SK-N-SH treated with all-trans-retinoic acid at 6 μM for 48 hours (cell line): ENCODE measurements at regions not wholly inside any gene's neighbourhood (a gene's known extent, or its start where the extent isn't known, plus 50 kb on each side); places are given as distances from the start of the nearest gene placed in this dataset.

Experiments
- CREB5 ChIP-seq: fragments of 250-450 bp; sonication (Bioruptor Pico); IDR thresholded peaks from 2 replicates; pipeline ENCODE4 v1.5.1; 2020; ENCODE audit warnings: low read depth, mild to moderate bottlenecking, moderate library complexity
- CSDC2 ChIP-seq: fragments of 250-450 bp; sonication (Bioruptor Pico); IDR thresholded peaks from 2 replicates; pipeline ENCODE4 v1.5.0; 2020; ENCODE audit warnings: mild to moderate bottlenecking, moderate library complexity
- ESRRG ChIP-seq: fragments of 250-450 bp; sonication (Bioruptor Pico); IDR thresholded peaks from 2 replicates; pipeline ENCODE4 v1.6.1; 2021; ENCODE audit warnings: mild to moderate bottlenecking
- OSR1 ChIP-seq: fragments of 250-450 bp; sonication (Bioruptor Pico); IDR thresholded peaks from 2 replicates; pipeline ENCODE4 v1.8.0; 2022; ENCODE audit warnings: moderate library complexity, mild to moderate bottlenecking, inconsistent platforms
- PATZ1 ChIP-seq: fragments of 250-450 bp; sonication (Bioruptor Pico); IDR thresholded peaks from 2 replicates; pipeline ENCODE4 v1.8.0; 2020; ENCODE audit warnings: mild to moderate bottlenecking, moderate library complexity, borderline replicate concordance
- TCF4 ChIP-seq: fragments of 250-450 bp; sonication (Bioruptor Pico); IDR thresholded peaks from 2 replicates; pipeline ENCODE4 v1.8.0; 2021; ENCODE audit warnings: mild to moderate bottlenecking, moderate library complexity, borderline replicate concordance
- TOX ChIP-seq: fragments of 250-450 bp; sonication (Bioruptor Pico); IDR thresholded peaks from 2 replicates; pipeline ENCODE4 v1.8.0; 2021; ENCODE audit warnings: mild to moderate bottlenecking, moderate library complexity, borderline replicate concordance
- TSHZ2 ChIP-seq: fragments of 250-450 bp; sonication (Bioruptor Pico); IDR thresholded peaks from 2 replicates; pipeline ENCODE4 v1.5.0; 2020; ENCODE audit warnings: mild to moderate bottlenecking, moderate library complexity
- ZC3H10 ChIP-seq: fragments of 250-450 bp; sonication (Bioruptor Pico); IDR thresholded peaks from 2 replicates; pipeline ENCODE4 v1.5.1; 2021; ENCODE audit warnings: mild to moderate bottlenecking, moderate library complexity
- ZFP3 ChIP-seq: fragments of 250-450 bp; sonication (Bioruptor Pico); IDR thresholded peaks from 2 replicates; pipeline ENCODE4 v1.5.0; 2020; ENCODE audit warnings: mild to moderate bottlenecking, moderate library complexity
- ZNF70 ChIP-seq: fragments of 450-650 bp; formaldehyde crosslinking; IDR thresholded peaks from 2 replicates; pipeline ENCODE4 v1.5.0; 2020; ENCODE audit warnings: mild to moderate bottlenecking, moderate library complexity
- ZNF8 ChIP-seq: fragments of 450-650 bp; formaldehyde crosslinking; IDR thresholded peaks from 2 replicates; pipeline ENCODE4 v1.5.0; 2020; ENCODE audit warnings: mild to moderate bottlenecking, moderate library complexity
- TF ChIP-seq, protein P1 (sequence below): fragments of 250-450 bp; sonication (Bioruptor Pico); IDR thresholded peaks from 2 replicates; pipeline ENCODE4 v1.5.1; 2021; ENCODE audit warnings: mild to moderate bottlenecking, moderate library complexity

DNA sequence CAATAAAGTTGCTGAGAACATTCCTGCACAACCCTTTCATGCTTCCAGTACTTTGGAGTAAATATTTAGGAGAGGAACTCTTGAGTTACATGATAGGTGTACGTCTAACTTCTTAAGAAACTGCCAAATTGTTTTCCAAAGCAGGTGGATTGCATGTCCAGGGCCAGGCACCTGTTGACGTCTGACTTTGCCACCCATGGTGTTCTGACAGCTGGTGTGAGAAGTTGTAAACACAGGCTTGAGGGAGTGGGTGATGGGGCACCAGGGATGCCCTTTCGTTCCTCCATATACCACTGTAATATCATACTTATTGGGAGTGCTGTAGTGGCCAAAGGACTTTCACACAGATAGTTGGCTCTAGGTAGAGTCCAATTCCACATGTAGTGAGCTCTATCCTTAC, 352.1 kb downstream of the GADD45G start:
- TF ChIP-seq TOX = no peak
- TF ChIP-seq ZFP3 (CRISPR knock-in tag) = no peak
- no peak for TF ChIP-seq OSR1 (CRISPR knock-in tag)
- TF ChIP-seq ZNF70 (CRISPR knock-in tag) = no peak
- TF ChIP-seq TCF4 (CRISPR knock-in tag) = no peak
- TF ChIP-seq PATZ1 (CRISPR knock-in tag) = no peak
- TF ChIP-seq ZC3H10 (CRISPR knock-in tag) = no peak
- no peak for TF ChIP-seq ZNF8 (CRISPR knock-in tag)
- no peak for TF ChIP-seq CSDC2 (CRISPR knock-in tag)
- TF ChIP-seq, protein P1, sequence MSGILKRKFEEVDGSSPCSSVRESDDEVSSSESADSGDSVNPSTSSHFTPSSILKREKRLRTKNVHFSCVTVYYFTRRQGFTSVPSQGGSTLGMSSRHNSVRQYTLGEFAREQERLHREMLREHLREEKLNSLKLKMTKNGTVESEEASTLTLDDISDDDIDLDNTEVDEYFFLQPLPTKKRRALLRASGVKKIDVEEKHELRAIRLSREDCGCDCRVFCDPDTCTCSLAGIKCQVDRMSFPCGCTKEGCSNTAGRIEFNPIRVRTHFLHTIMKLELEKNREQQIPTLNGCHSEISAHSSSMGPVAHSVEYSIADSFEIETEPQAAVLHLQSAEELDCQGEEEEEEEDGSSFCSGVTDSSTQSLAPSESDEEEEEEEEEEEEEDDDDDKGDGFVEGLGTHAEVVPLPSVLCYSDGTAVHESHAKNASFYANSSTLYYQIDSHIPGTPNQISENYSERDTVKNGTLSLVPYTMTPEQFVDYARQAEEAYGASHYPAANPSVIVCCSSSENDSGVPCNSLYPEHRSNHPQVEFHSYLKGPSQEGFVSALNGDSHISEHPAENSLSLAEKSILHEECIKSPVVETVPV (CRISPR knock-in tag) = no peak
- TF ChIP-seq CREB5 = no peak
- no peak for TF ChIP-seq ESRRG (CRISPR knock-in tag)
- TF ChIP-seq TSHZ2 (CRISPR knock-in tag) = no peak
